Right atrium auricular region (tissue), 2 donors: ENCODE measurements at regions not wholly inside any gene's neighbourhood (a gene's known extent, or its start where the extent isn't known, plus 50 kb on each side); places are given as distances from the start of the nearest gene placed in this dataset.

Source experiments
- DNase-seq: peaks from one replicate; pipeline ENCODE4 v3.0.0-alpha.2; 2019; ENCODE audit warnings: low spot score
- H3K27ac ChIP-seq, 2 donors: fragments of 200-600 bp; sonication (generic); 1 replicate in 1 of 2; 2 replicates in 1 of 2; pipeline ENCODE4 v1.5.1; 2016 to 2019
- H3K27me3 ChIP-seq, 2 donors: fragments of 200-600 bp; sonication (generic); one replicate each; pipeline versions ENCODE4 v1.5.1 to v1.6.0; 2017 to 2019
- H3K36me3 ChIP-seq: fragments of 200-600 bp; sonication (generic); one replicate; pipeline ENCODE4 v1.5.1; 2016
- H3K4me1 ChIP-seq, 2 donors: fragments of 200-600 bp; sonication (generic); one replicate each; pipeline versions ENCODE4 v1.5.1 to v1.6.0; 2017 to 2019
- H3K4me3 ChIP-seq, 2 donors: fragments of 200-600 bp; sonication (generic); 1 replicate in 1 of 2; 2 replicates in 1 of 2; pipeline ENCODE4 v1.5.1; 2017 to 2019; ENCODE audit warnings: mild to moderate bottlenecking in 1 of 2, moderate library complexity in 1 of 2
- H3K9me3 ChIP-seq, 2 donors: fragments of 200-600 bp; sonication (generic); one replicate each; pipeline ENCODE4 v1.5.1; 2019
- TF ChIP-seq, protein P1 (sequence below), 2 donors: fragments of 200-600 bp; sonication (generic); IDR thresholded peaks; one replicate each; pipeline ENCODE4 v1.5.1; 2019; ENCODE audit warnings: antibody characterized with exemption in 2 of 2

DNA sequence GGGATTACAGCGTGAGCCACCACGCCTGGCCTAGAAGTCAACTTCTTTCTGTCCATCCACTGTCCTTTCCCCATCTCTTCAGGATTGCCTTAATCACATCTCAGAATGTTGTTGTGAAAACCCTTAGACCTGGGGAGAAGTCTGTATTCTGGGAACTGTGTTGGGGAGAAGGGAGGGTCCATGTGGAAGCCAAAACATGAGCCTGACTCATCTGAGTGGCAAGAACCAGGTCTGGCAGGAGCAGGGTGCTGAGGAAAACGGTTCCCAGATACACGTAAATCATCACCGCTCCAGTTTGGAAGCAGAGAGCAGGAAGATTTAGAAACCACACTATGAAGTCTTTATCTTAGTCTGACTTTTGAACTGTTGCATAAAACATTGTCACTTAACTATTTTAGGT, 245.6 kb upstream of the RGS6 start:
- Histone ChIP-seq H3K9me3 (no peaks in the 10 kb centered on the region), H3K36me3 (no peaks in the 10 kb centered on the region), H3K27me3 (no peaks in the 10 kb centered on the region), H3K27ac (no peak overlapping the region), H3K4me1 (no peaks in the 10 kb centered on the region), H3K4me3 (no peak overlapping the region)
- TF ChIP-seq, protein P1, sequence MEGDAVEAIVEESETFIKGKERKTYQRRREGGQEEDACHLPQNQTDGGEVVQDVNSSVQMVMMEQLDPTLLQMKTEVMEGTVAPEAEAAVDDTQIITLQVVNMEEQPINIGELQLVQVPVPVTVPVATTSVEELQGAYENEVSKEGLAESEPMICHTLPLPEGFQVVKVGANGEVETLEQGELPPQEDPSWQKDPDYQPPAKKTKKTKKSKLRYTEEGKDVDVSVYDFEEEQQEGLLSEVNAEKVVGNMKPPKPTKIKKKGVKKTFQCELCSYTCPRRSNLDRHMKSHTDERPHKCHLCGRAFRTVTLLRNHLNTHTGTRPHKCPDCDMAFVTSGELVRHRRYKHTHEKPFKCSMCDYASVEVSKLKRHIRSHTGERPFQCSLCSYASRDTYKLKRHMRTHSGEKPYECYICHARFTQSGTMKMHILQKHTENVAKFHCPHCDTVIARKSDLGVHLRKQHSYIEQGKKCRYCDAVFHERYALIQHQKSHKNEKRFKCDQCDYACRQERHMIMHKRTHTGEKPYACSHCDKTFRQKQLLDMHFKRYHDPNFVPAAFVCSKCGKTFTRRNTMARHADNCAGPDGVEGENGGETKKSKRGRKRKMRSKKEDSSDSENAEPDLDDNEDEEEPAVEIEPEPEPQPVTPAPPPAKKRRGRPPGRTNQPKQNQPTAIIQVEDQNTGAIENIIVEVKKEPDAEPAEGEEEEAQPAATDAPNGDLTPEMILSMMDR (IDR thresholded peaks at IDR 0.05), result no peak
- peak; percentile 63 for DNase-seq

DNA sequence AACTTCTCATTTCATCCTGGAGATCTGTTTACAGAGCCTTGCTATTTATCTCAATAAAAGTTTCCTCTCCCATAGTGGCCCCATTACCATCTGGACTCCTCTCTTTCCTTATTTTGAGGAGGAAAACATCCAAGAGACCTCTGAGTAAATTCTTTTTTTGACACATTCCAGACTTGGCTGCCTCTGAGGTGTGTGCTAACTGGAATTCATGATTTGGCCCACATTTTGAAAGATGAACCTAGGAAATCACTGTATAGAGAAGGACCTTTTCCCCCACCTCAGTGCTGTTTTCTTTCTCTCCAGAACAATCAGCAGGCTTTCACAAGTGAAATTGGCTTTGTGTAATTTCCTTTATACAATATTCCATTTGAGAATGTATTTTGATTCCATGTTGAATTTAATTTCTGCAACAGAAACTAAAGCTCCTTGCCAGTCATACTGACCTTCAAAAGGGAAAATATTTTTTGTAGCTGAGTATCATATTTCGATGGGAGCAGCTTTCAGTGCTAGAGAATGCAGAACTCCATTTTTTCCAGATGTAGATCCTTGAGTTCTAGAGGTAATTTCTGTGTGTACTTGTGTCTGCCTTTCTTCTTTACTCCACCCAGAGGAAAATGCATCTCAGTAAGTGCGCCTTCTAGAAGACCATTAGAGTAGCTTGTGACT, 244.9 kb upstream of the RGS6 start:
- H3K4me1 ChIP-seq, result no peaks in the 10 kb centered on the region
- no peaks in the 10 kb centered on the region for H3K36me3 ChIP-seq
- no peak overlapping the region for H3K4me3 ChIP-seq
- H3K27ac ChIP-seq, result no peak overlapping the region
- H3K9me3 ChIP-seq, result no peaks in the 10 kb centered on the region
- no peaks in the 10 kb centered on the region for H3K27me3 ChIP-seq
- TF ChIP-seq, protein P1 (IDR thresholded peaks at IDR 0.05), result no peak
- DNase-seq, result no peak

DNA sequence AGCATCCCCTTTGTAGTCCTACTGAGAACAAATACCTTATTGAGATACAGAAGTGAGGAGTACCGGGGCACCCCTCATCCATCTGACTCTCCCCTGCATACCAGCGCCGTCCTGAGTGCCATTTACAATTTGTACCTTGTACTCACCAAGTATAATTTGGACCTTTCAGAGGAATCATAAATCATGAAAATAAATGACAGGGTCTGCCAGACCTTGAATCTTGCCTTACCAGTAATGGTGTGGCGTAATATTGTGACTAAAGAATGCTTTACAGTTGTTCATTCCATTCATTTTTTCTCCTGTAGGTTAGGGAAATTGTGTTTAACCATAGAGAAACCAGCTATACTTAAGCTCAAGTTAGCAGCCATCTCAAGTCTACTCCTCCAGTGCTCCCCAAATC, 243.7 kb upstream of the RGS6 start:
- Histone ChIP-seq H3K4me3 (no peak overlapping the region), H3K4me1 (peaks cover 0 to 4% of the 10 kb centered on the region in 2 donors), H3K9me3 (no peaks in the 10 kb centered on the region), H3K36me3 (no peaks in the 10 kb centered on the region), H3K27me3 (no peaks in the 10 kb centered on the region), H3K27ac (no peak overlapping the region)
- DNase-seq, result no peak
- TF ChIP-seq, protein P1 (IDR thresholded peaks at IDR 0.05), result no peak

DNA sequence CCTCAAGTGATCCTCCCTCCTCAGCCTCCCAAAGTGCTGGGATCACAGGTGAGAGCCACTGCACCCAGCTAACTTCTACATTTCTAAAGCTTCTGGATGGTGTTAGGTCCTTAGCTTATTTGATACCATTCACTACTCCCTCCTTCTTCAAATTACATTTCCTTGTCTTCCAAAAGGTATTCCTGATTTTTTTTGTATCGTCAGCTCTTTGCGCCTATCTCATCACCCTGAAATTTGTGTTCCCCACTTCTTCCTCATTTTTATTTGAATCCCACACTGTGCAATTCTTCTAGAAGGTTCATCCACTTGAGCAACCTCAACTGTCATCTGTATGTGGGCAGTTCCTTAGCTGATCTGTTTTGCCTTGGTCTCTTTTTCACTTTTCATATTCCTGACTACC, 241.8 kb upstream of the RGS6 start:
- peaks cover 0 to 4% of the 10 kb centered on the region in 2 donors for H3K4me1 ChIP-seq
- no peak overlapping the region for H3K27ac ChIP-seq
- H3K4me3 ChIP-seq, result no peak overlapping the region
- H3K27me3 ChIP-seq, result no peaks in the 10 kb centered on the region
- no peaks in the 10 kb centered on the region for H3K9me3 ChIP-seq
- no peak for DNase-seq
- no peaks in the 10 kb centered on the region for H3K36me3 ChIP-seq
- TF ChIP-seq, protein P1 (IDR thresholded peaks at IDR 0.05), result no peak

DNA sequence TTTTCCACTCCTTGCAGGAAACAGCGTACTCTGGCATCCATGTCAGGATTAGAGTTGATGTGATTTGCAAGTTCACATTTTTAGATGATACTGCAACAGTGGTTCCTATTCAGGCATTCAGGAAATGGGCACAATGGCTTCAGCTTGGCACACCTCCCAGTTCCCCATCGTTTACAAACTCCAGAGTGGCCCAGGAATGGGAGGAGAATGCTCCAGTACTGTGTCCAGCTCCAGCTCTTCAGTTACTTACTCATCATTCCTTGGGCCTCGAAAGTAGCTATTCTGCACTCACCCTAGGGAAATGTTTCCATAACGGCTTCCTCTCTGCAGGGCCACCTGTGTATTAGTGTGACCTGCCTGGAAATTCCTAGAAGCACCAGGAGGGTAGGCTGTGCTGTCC, 239.7 kb upstream of the RGS6 start:
- TF ChIP-seq, protein P1 (IDR thresholded peaks at IDR 0.05), result no peak
- Histone ChIP-seq H3K27ac (no peak overlapping the region), H3K9me3 (no peaks in the 10 kb centered on the region), H3K36me3 (no peaks in the 10 kb centered on the region), H3K27me3 (no peaks in the 10 kb centered on the region), H3K4me1 (peaks cover 0 to 4% of the 10 kb centered on the region in 2 donors), H3K4me3 (no peak overlapping the region)
- no peak for DNase-seq

DNA sequence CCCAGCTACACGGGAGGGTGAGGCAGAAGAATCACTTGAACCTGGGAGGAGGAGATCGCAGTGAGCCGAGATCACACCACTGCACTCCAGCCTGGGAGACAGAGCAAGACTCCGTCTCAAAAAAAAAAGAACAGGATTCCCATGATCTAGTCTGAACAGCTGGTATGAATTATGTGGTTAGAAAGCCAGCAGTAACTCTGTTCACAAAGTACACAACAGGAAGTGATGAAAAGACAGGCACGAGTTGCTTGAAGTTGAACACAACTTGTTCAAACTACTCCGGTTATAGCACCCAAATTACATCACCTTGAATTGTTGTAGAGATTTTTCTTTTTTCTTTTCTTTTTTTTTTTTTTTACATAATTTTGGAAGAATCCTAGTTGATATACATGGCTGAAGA, 238.8 kb upstream of the RGS6 start:
- H3K27ac ChIP-seq, result no peak overlapping the region
- TF ChIP-seq, protein P1 (IDR thresholded peaks at IDR 0.05), result no peak

More for the DNA sequence above, 238.8 kb upstream of the RGS6 start:
- no peaks in the 10 kb centered on the region for H3K27me3 ChIP-seq
- no peaks in the 10 kb centered on the region for H3K9me3 ChIP-seq
- peaks cover 0 to 4% of the 10 kb centered on the region in 2 donors for H3K4me1 ChIP-seq
- no peaks in the 10 kb centered on the region for H3K36me3 ChIP-seq
- DNase-seq, result no peak
- no peak overlapping the region for H3K4me3 ChIP-seq
